ENCODE measurements at regions not wholly inside any gene's neighbourhood (a gene's known extent, or its start where the extent isn't known, plus 50 kb on each side); places are given as distances from the start of the nearest gene placed in this dataset.

DNA sequence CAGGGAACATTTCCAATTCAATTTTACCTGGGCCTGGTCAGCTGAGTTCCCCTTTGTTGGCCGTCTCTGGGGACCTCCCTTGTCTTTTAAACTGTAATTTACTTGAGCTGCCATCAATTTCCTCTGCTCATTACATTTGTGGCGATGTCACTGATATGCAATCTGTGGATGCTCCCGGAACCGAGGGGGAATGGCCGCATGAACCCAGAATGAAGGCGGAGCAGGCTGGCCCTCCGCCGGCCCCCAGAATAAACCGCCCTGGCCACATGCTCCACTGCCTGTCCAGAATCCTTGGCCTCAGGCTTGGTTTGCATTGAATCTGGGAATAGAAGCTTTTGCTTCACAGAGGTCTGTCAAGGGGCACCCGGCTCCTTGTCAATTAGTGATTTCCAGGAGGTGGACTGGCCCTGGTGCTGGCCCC lies 276.8 kb downstream of the TEX29 start:
- TF ChIP-seq, protein P1, sequence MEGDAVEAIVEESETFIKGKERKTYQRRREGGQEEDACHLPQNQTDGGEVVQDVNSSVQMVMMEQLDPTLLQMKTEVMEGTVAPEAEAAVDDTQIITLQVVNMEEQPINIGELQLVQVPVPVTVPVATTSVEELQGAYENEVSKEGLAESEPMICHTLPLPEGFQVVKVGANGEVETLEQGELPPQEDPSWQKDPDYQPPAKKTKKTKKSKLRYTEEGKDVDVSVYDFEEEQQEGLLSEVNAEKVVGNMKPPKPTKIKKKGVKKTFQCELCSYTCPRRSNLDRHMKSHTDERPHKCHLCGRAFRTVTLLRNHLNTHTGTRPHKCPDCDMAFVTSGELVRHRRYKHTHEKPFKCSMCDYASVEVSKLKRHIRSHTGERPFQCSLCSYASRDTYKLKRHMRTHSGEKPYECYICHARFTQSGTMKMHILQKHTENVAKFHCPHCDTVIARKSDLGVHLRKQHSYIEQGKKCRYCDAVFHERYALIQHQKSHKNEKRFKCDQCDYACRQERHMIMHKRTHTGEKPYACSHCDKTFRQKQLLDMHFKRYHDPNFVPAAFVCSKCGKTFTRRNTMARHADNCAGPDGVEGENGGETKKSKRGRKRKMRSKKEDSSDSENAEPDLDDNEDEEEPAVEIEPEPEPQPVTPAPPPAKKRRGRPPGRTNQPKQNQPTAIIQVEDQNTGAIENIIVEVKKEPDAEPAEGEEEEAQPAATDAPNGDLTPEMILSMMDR (IDR thresholded peaks at IDR 0.05; ENCODE audit: borderline replicate concordance): no peak
- DNase-seq: no peak

DNA sequence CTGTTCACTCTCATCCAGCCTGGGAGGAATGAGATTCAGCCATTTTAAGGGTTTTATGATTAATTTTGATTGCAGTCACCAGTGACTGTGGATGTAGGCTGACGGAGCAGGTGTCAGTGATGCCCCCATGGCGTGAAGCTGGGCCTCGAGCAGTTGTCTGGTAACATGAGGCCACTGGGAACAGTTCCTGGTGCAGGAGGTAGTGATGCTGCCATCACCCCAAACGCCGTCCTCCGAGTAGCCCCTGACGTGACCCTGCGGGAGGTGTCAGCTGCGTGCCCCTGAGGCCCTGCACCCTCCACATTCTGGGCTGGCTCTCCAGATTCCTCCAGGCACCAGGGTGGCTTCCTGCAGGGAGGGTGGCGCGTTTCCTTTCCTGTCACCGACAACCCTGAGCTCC lies 277.2 kb downstream of the TEX29 start:
- Histone ChIP-seq H3K4me1 (no peaks in the 10 kb centered on the region), H3K27ac (replicated peaks) (no peak overlapping the region), H3K9me3 (replicated peaks) (peaks cover 5% of the 10 kb centered on the region), H3K4me3 (no peak overlapping the region), H3K36me3 (no peaks in the 10 kb centered on the region), H3K27me3 (ENCODE audit: low read depth) (peaks cover 59% of the 10 kb centered on the region)
- intact Hi-C loops (cut with micrococcal nuclease): no loop called here
- DNase-seq: no peak
- TF ChIP-seq, protein P1 (IDR thresholded peaks at IDR 0.05; ENCODE audit: borderline replicate concordance): no peak

More for the DNA sequence above, 276.8 kb downstream of the TEX29 start:
- no peaks in the 10 kb centered on the region for H3K4me1 ChIP-seq
- peaks cover 55% of the 10 kb centered on the region for H3K27me3 ChIP-seq (ENCODE audit: low read depth)
- no peaks in the 10 kb centered on the region for H3K36me3 ChIP-seq
- no peak overlapping the region for H3K4me3 ChIP-seq
- H3K9me3 ChIP-seq (replicated peaks): peaks cover 5% of the 10 kb centered on the region
- intact Hi-C loops (cut with micrococcal nuclease): no loop called here
- H3K27ac ChIP-seq (replicated peaks): no peak overlapping the region

DNA sequence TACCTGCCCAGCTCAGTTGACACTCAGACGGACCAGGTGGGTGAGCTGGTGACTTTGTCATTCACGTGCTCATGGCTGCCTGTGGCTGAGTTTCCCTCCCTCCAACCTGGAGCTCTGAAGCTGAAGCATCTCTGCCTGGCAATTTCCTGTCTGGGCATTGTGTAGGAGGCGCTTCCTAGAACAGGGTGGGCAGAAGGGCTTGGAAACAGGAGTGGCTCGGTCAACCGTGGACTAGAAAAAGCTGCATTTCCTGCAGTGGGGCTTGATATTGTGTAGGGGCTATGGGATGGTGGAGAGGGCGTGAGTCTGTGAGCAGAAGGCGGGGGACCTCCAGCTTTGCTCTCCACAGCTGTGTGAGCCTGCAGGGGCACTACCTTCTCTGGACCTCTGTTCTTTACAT lies 278.3 kb downstream of the TEX29 start:
- intact Hi-C loops (cut with micrococcal nuclease): no loop called here
- peaks cover 1% of the 10 kb centered on the region for H3K9me3 ChIP-seq (replicated peaks)
- H3K27me3 ChIP-seq (ENCODE audit: low read depth): peaks cover 67% of the 10 kb centered on the region
- no peaks in the 10 kb centered on the region for H3K36me3 ChIP-seq
- DNase-seq: no peak
- no peaks in the 10 kb centered on the region for H3K4me1 ChIP-seq
- no peak overlapping the region for H3K27ac ChIP-seq (replicated peaks)
- H3K4me3 ChIP-seq: no peak overlapping the region
- TF ChIP-seq, protein P1 (IDR thresholded peaks at IDR 0.05; ENCODE audit: borderline replicate concordance): no peak

DNA sequence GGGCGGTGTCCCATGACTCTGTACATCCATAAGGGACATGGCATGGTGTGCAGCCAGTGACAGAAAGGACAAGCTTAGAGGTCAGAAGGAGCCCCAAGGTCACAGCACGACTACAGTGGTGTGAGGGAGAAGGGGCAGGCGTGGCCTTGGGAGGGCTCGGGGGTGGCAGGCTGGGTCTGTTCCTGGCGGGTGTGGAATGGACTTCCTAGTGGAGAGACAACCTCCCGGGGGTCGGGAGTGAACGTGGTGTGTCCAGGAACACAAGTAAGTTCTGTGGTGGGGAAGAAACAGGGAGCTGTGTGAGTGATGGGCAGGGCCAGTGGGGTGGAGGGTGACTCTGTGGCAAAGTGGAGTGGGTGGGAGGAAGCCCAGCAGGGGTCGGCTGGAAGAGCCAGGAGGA lies 279.3 kb downstream of the TEX29 start:
- no peaks in the 10 kb centered on the region for H3K36me3 ChIP-seq
- intact Hi-C loops (cut with micrococcal nuclease): no loop called here

DNA sequence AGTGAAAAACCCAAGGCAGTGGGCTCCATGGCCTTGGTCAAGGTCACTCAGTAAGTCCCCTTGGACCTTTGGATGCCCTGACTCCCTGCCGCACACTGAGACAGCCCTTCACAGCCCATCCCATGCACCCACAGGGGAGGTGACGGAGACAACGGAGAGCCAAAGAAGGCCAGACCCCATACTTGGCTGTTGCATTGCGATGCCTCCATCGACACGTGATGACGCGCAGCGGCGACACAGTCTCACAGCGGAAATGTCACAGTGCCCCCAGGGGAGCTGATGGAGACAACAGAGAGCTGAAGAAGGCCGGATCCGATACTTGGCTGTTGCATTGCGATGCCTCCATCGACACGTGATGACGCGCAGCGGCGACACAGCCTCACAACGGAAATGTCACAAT lies 282.4 kb downstream of the TEX29 start:
- Histone ChIP-seq H3K9me3 (replicated peaks) (no peaks in the 10 kb centered on the region), H3K4me3 (no peak overlapping the region), H3K4me1 (no peaks in the 10 kb centered on the region), H3K27me3 (ENCODE audit: low read depth) (peaks cover 56% of the 10 kb centered on the region), H3K36me3 (no peaks in the 10 kb centered on the region), H3K27ac (replicated peaks) (no peak overlapping the region)
- DNase-seq: no peak
- intact Hi-C loops (cut with micrococcal nuclease): no loop called here
- TF ChIP-seq, protein P1 (IDR thresholded peaks at IDR 0.05; ENCODE audit: borderline replicate concordance): no peak

More for the DNA sequence above, 279.3 kb downstream of the TEX29 start:
- Histone ChIP-seq H3K27me3 (ENCODE audit: low read depth) (peaks cover 67% of the 10 kb centered on the region), H3K4me1 (no peaks in the 10 kb centered on the region), H3K4me3 (no peak overlapping the region), H3K27ac (replicated peaks) (no peak overlapping the region), H3K9me3 (replicated peaks) (no peaks in the 10 kb centered on the region)
- no peak for DNase-seq
- TF ChIP-seq, protein P1 (IDR thresholded peaks at IDR 0.05; ENCODE audit: borderline replicate concordance): no peak

DNA sequence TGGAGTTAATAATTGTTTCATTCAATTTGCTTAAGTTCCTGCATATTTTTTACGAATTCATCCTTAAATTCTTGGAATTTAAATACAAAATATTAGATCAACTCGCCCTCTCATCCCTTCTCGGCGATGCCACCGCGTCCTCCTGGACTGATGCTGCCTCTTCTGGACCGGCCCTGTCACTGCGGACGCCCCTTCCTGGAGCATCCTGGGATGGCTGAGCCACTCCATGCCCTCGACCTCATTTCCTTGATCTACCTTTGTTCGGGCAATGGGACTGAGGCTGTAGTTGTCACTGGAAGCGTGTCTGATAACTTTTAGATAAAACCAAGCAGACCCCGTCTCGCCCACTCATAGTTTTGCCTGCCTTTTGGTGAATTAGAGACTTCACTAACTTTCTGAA lies 283.7 kb downstream of the TEX29 start:
- TF ChIP-seq, protein P1 (IDR thresholded peaks at IDR 0.05; ENCODE audit: borderline replicate concordance): no peak
- no peak overlapping the region for H3K27ac ChIP-seq (replicated peaks)

More for the DNA sequence above, 283.7 kb downstream of the TEX29 start:
- no peak for DNase-seq
- intact Hi-C loops (cut with micrococcal nuclease): no loop called here
- Histone ChIP-seq H3K27me3 (ENCODE audit: low read depth) (peaks cover 52% of the 10 kb centered on the region), H3K4me3 (no peak overlapping the region), H3K4me1 (no peaks in the 10 kb centered on the region), H3K36me3 (no peaks in the 10 kb centered on the region), H3K9me3 (replicated peaks) (no peaks in the 10 kb centered on the region)
